Panc1 (cell line): ENCODE measurements at regions not wholly inside any gene's neighbourhood (a gene's known extent, or its start where the extent isn't known, plus 50 kb on each side); places are given as distances from the start of the nearest gene placed in this dataset.

Source experiments
- ATAC-seq: fragments of 200-7000 bp; cut with Tn5 transposase; 2 replicates; pipeline ENCODE4 v1.9.1; 2020; ENCODE audit warnings: mild to moderate bottlenecking, moderate library complexity
- BruUV-seq: library from RNA; stranded (reverse); fragments of 400-500 nt; replicated peaks from 2 replicates; lab custom pipeline; 2021; lab: Mats Ljungman, UMichigan
- CTCF ChIA-PET: fragments of 300-600 bp; sonication (Branson Sonifier 250); formaldehyde crosslinking; loops from one replicate; lab custom pipeline; 2022; ENCODE audit warnings: antibody characterized with exemption; lab: Charles Lee
- POLR2A ChIA-PET: fragments of 300-600 bp; sonication (Branson Sonifier 250); formaldehyde crosslinking; loops from one replicate; lab custom pipeline; 2022; ENCODE audit warnings: antibody characterized with exemption; lab: Charles Lee
- DNase-seq: peaks from one replicate; pipeline ENCODE4 v3.0.0-alpha.2; 2010; ENCODE audit warnings: low read depth, low spot score
- H3K27ac ChIP-seq: 2 replicates; pipeline ENCODE4 v1.5.1; 2011; ENCODE audit warnings: mild to moderate bottlenecking, low read length, inconsistent platforms
- H3K27me3 ChIP-seq: fragments of 200-500 bp; sonication (Bioruptor generic); 2 replicates; pipeline ENCODE4 v1.6.0; 2014; ENCODE audit warnings: low read length, inconsistent platforms; ENCODE audit not compliant: control insufficient read depth, insufficient read depth
- H3K36me3 ChIP-seq: fragments of 200-500 bp; sonication (Bioruptor generic); 2 replicates; pipeline ENCODE4 v1.5.1; 2014; ENCODE audit warnings: inconsistent platforms, mild to moderate bottlenecking, low read length, moderate library complexity; ENCODE audit not compliant: control insufficient read depth, insufficient read depth
- H3K4me1 ChIP-seq: 2 replicates; pipeline ENCODE4 v1.5.1; 2011; ENCODE audit warnings: inconsistent platforms, mild to moderate bottlenecking, low read length, moderate library complexity; ENCODE audit not compliant: control insufficient read depth, insufficient read depth
- H3K4me3 ChIP-seq, 2 experiments: 2 replicates each; pipeline ENCODE4 v1.5.1; 2011 to 2012; ENCODE audit warnings: low read depth in 2 of 2, low read length in 2 of 2, mild to moderate bottlenecking in 2 of 2, inconsistent platforms in 1 of 2, moderate library complexity in 1 of 2
- H3K9me3 ChIP-seq: fragments of 200-500 bp; sonication (Bioruptor generic); 2 replicates; pipeline ENCODE4 v1.5.1; 2014; ENCODE audit warnings: low read depth, mild to moderate bottlenecking, inconsistent platforms, low read length, moderate library complexity; ENCODE audit not compliant: control insufficient read depth, insufficient read depth
- POLR2AphosphoS5 ChIP-seq: IDR thresholded peaks from 2 replicates; pipeline ENCODE4 v1.6.1; 2012; ENCODE audit warnings: mild to moderate bottlenecking, low read depth, low read length, moderate library complexity
- REST ChIP-seq, 2 experiments: IDR thresholded peaks; 2 replicates each; pipeline ENCODE4 v1.6.1; 2011 to 2012; ENCODE audit warnings: low read depth in 2 of 2, control low read depth in 1 of 2, low read length in 1 of 2, mild to moderate bottlenecking in 1 of 2, moderate library complexity in 1 of 2; ENCODE audit not compliant: insufficient read depth in 1 of 2
- SIN3A ChIP-seq: IDR thresholded peaks from 2 replicates; pipeline ENCODE4 v1.6.1; 2012; ENCODE audit warnings: low read depth, mild to moderate bottlenecking, low read length, moderate library complexity, borderline replicate concordance; ENCODE audit not compliant: insufficient read depth
- TCF7L2 ChIP-seq: IDR thresholded peaks from 2 replicates; pipeline ENCODE4 v1.6.1; 2011; ENCODE audit warnings: mild to moderate bottlenecking, low read depth, low read length, inconsistent platforms
- in situ Hi-C: cut with HindIII; loops from 2 replicates; pipeline ENCODE4 v1.10.0; 2016; ENCODE audit warnings: low sequenced_read_pairs, low pct_unique_long_range_greater_than_20kb
- intact Hi-C: fragments of 100-400 bp; cut with micrococcal nuclease; formaldehyde crosslinking; loops from one replicate; pipeline ENCODE4 v1.10.0; 2022; ENCODE audit not compliant: unreplicated experiment
- TF ChIP-seq, protein P1 (sequence below): fragments of 450-650 bp; IDR thresholded peaks from 2 replicates; pipeline ENCODE4 v1.5.1; 2017; ENCODE audit warnings: mild to moderate bottlenecking

- Histone ChIP-seq H3K9me3 (no peaks in the 10 kb centered on the region), H3K27me3 (no peaks in the 10 kb centered on the region; the same call in none of the 2 replicates)
Observed at GRCh38 chr14:104368751-104369100, 210.8 kb upstream of the C14orf180 start.

DNA sequence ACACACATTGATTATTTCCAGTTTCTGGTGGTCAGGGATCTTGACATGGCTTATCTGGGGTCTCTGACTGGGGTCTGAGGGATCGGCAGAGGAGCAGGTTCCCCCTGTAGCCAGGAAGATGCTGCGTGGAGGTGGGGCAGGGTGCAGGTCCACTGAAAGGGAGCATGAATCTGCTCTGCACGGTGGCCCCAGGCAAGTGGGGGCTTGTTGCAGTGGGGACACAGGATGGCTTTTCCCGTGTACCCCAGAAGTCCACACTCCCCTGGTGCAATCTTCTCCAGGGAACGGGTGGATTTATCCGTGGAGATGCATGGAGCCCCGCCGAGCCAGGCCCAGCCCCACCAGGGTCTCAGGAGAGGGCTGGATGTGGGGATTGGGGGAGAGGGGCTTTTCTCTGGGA lies 210.4 kb upstream of the C14orf180 start:
- intact Hi-C loops = no loop called here
- POLR2A ChIA-PET = no interaction called here

More at GRCh38 chr14:104368751-104369100, 210.8 kb upstream of the C14orf180 start:
- Histone ChIP-seq H3K27ac (no peak overlapping the region), H3K4me1 (no peaks in the 10 kb centered on the region), H3K4me3 (no peak overlapping the region), H3K36me3 (no peaks in the 10 kb centered on the region)
- ChIA-PET CTCF (no interaction called here), POLR2A (no interaction called here)
- DNase-seq (no peak), ATAC-seq (no peak)
- in situ Hi-C loops (no loop called here), intact Hi-C loops (no loop called here)
- TF ChIP-seq SIN3A (no peak), POLR2AphosphoS5 (no peak), TCF7L2 (no peak), REST (IDR thresholded peaks at IDR 0.05; ENCODE audit: insufficient read depth in 1 of 2, low read depth in 2 of 2, low read length in 1 of 2) (no peak)
- TF ChIP-seq, protein P1, sequence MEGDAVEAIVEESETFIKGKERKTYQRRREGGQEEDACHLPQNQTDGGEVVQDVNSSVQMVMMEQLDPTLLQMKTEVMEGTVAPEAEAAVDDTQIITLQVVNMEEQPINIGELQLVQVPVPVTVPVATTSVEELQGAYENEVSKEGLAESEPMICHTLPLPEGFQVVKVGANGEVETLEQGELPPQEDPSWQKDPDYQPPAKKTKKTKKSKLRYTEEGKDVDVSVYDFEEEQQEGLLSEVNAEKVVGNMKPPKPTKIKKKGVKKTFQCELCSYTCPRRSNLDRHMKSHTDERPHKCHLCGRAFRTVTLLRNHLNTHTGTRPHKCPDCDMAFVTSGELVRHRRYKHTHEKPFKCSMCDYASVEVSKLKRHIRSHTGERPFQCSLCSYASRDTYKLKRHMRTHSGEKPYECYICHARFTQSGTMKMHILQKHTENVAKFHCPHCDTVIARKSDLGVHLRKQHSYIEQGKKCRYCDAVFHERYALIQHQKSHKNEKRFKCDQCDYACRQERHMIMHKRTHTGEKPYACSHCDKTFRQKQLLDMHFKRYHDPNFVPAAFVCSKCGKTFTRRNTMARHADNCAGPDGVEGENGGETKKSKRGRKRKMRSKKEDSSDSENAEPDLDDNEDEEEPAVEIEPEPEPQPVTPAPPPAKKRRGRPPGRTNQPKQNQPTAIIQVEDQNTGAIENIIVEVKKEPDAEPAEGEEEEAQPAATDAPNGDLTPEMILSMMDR = no peak
- BruUV-seq = no TSS peak

More for the DNA sequence above, 210.4 kb upstream of the C14orf180 start:
- in situ Hi-C loops = no loop called here
- CTCF ChIA-PET = no interaction called here
- H3K27me3 ChIP-seq = no peaks in the 10 kb centered on the region; the same call in none of the 2 replicates
- DNase-seq (no peak), ATAC-seq (no peak)
- H3K36me3 ChIP-seq = no peaks in the 10 kb centered on the region
- BruUV-seq = no TSS peak
- no peaks in the 10 kb centered on the region for H3K9me3 ChIP-seq
- TF ChIP-seq TCF7L2 = no peak
- TF ChIP-seq, protein P1 = no peak
- no peak for TF ChIP-seq POLR2AphosphoS5
- no peak for TF ChIP-seq REST (IDR thresholded peaks at IDR 0.05; ENCODE audit: insufficient read depth in 1 of 2, low read depth in 2 of 2, low read length in 1 of 2)
- no peak for TF ChIP-seq SIN3A
- no peak overlapping the region for H3K27ac ChIP-seq
- H3K4me1 ChIP-seq = no peaks in the 10 kb centered on the region
- no peak overlapping the region for H3K4me3 ChIP-seq
